Prostate gland (tissue), 2 donors: ENCODE measurements at regions not wholly inside any gene's neighbourhood (a gene's known extent, or its start where the extent isn't known, plus 50 kb on each side); places are given as distances from the start of the nearest gene placed in this dataset.

Experiments used
- DNase-seq: peaks from one replicate; pipeline ENCODE4 v3.0.0-alpha.2; 2019; ENCODE audit warnings: low spot score
- H3K27ac ChIP-seq, 2 donors: fragments of 200-600 bp; sonication (generic); 2 replicates each; pipeline ENCODE4 v1.5.1; 2017 to 2019
- H3K27me3 ChIP-seq: fragments of 200-600 bp; sonication (generic); replicated peaks from 2 replicates; pipeline ENCODE4 v1.5.1; 2019; ENCODE audit not compliant: insufficient read depth
- H3K36me3 ChIP-seq, 2 donors: fragments of 200-600 bp; sonication (generic); 1 replicate in 1 of 2; 2 replicates in 1 of 2; pipeline versions ENCODE4 v1.5.1 to v1.8.1; 2017 to 2019
- H3K4me1 ChIP-seq: fragments of 200-600 bp; sonication (generic); replicated peaks from 2 replicates; pipeline ENCODE4 v1.5.1; 2019
- H3K4me3 ChIP-seq, 2 donors: fragments of 200-600 bp; sonication (generic); 2 replicates each; pipeline ENCODE4 v1.5.1; 2017 to 2019
- H3K9me3 ChIP-seq: fragments of 200-600 bp; sonication (generic); 2 replicates; pipeline ENCODE4 v1.5.1; 2017
- POLR2A ChIP-seq: fragments of 450-650 bp; IDR thresholded peaks from one replicate; pipeline ENCODE4 v1.6.1; 2016; ENCODE audit warnings: antibody characterized with exemption, mild to moderate bottlenecking
- POLR2AphosphoS5 ChIP-seq: sonication (generic); formaldehyde crosslinking; IDR thresholded peaks from one replicate; pipeline ENCODE4 v1.6.1; 2017; ENCODE audit warnings: antibody characterized with exemption
- WGBS: methylation state at CpG from one replicate; pipeline ENCODE4 v1.1.5; 2018; 5-methylcytosine and 5-hydroxymethylcytosine counted together
- intact Hi-C: fragments of 100-400 bp; cut with DNase I; formaldehyde crosslinking; loops from one replicate; pipeline ENCODE4 v1.14.2; 2022
- TF ChIP-seq, protein P1 (sequence below), 4 experiments: fragments of 200-600 bp in 2 of 4; fragments of 450-650 bp in 2 of 4; sonication (generic) in 2 of 4; IDR thresholded peaks; 1 replicate in 3 of 4; 2 replicates in 1 of 4; pipeline ENCODE4 v1.5.1; 2016 to 2019; ENCODE audit warnings: antibody characterized with exemption in 4 of 4, mild to moderate bottlenecking in 2 of 4, moderate library complexity in 2 of 4

DNA sequence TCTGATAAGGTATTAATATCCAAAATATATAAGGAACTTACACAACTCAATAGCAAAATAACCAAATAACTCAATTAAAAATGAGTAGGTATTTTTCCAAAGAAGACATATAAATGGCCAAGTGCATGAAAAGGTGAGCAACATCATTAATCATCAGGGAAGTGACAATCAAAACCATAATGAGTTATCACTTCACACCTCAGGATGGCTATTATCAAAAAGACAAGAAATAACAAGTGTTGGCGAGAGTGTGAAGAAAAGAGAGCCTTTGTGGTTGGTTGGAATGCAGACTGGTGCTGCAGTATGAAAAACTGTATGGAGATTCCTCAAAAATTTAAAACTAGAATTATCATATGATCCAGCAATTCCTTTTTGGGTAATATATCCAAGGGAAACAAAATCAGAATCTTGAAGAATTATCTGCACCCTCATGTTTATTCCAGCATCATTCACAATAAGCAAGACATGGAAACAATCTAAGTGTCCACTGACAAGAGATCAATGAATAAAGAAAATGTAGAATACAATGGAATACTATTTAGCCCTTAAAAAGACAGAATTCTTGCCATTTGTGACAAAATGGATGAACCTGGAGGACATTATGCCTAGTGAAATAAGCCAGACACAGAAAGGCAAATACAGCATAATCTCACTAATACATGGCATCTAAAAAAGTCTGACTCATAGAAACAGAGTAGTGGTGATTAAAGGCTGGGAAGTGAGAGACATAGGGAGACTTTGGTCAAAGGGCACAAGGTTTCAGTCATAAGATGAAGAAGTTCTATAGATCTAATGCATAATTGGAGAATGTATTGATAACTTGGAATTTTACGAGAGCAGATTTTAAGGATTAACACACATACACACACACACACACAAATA lies 175.6 kb downstream of the FOXA2 start:
- no peak overlapping the region for H3K4me3 ChIP-seq
- TF ChIP-seq, protein P1, sequence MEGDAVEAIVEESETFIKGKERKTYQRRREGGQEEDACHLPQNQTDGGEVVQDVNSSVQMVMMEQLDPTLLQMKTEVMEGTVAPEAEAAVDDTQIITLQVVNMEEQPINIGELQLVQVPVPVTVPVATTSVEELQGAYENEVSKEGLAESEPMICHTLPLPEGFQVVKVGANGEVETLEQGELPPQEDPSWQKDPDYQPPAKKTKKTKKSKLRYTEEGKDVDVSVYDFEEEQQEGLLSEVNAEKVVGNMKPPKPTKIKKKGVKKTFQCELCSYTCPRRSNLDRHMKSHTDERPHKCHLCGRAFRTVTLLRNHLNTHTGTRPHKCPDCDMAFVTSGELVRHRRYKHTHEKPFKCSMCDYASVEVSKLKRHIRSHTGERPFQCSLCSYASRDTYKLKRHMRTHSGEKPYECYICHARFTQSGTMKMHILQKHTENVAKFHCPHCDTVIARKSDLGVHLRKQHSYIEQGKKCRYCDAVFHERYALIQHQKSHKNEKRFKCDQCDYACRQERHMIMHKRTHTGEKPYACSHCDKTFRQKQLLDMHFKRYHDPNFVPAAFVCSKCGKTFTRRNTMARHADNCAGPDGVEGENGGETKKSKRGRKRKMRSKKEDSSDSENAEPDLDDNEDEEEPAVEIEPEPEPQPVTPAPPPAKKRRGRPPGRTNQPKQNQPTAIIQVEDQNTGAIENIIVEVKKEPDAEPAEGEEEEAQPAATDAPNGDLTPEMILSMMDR (IDR thresholded peaks at IDR 0.05) = no peak
- TF ChIP-seq POLR2A (no peak), POLR2AphosphoS5 (no peak)
- no peak overlapping the region for H3K27ac ChIP-seq
- WGBS = 94% methylated on average over 2 of the region's 2 CpGs
- no peaks in the 10 kb centered on the region for H3K27me3 ChIP-seq
- H3K9me3 ChIP-seq = no peaks in the 10 kb centered on the region
- DNase-seq = no peak
- no peaks in the 10 kb centered on the region for H3K4me1 ChIP-seq
- H3K36me3 ChIP-seq = no peaks in the 10 kb centered on the region
- intact Hi-C loops = no loop called here

DNA sequence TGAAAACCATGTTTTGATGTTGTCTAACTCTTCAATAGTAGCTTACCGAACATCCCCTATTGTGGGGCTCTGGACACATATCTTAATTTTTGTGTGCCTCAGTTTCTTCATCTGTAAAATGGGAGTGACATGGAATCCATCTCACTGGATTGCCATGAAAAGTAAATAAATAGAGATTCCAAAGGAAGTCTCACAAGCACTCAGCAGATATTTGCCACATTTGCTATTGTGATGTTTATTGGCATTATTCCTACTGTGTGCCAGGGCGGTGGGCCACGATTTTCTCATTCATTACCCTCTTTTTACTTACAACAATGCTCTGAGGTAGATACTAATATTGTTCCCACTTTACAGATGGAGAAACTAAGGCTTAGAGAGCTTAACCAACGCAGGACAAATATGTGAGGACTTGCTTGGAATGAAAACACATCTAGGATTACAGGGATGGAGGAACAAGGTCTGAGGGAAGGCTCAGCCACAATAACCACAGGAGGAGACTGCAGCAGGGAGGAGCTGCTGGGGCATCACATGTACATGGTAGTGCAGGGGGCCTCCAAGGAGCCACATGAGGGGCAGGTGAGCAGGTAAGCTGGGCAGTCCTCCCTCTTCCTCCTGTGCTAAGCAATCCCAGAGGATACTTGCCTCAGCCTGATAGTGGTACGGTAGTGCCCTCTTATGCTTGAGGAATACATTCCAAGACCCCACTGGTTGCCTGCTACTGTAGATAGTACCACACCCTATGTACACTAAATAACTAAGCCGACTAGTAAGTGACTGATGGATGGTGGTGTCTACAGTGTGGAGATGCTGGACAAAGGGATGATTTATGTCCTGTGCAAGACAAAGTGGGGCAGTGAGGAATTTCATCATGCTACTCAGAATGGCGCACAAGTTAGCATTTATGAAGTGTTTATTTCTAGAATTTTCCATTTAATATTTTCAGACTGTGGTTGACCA lies 176.9 kb downstream of the FOXA2 start:
- Histone ChIP-seq H3K27ac (no peak overlapping the region), H3K36me3 (no peaks in the 10 kb centered on the region), H3K9me3 (no peaks in the 10 kb centered on the region), H3K4me3 (no peak overlapping the region), H3K4me1 (no peaks in the 10 kb centered on the region), H3K27me3 (no peaks in the 10 kb centered on the region)
- TF ChIP-seq, protein P1 (IDR thresholded peaks at IDR 0.05) = no peak
- no peak for TF ChIP-seq POLR2AphosphoS5
- no peak for TF ChIP-seq POLR2A
- DNase-seq = no peak
- WGBS = 85% methylated on average over 7 of the region's 7 CpGs
- intact Hi-C loops = no loop called here

DNA sequence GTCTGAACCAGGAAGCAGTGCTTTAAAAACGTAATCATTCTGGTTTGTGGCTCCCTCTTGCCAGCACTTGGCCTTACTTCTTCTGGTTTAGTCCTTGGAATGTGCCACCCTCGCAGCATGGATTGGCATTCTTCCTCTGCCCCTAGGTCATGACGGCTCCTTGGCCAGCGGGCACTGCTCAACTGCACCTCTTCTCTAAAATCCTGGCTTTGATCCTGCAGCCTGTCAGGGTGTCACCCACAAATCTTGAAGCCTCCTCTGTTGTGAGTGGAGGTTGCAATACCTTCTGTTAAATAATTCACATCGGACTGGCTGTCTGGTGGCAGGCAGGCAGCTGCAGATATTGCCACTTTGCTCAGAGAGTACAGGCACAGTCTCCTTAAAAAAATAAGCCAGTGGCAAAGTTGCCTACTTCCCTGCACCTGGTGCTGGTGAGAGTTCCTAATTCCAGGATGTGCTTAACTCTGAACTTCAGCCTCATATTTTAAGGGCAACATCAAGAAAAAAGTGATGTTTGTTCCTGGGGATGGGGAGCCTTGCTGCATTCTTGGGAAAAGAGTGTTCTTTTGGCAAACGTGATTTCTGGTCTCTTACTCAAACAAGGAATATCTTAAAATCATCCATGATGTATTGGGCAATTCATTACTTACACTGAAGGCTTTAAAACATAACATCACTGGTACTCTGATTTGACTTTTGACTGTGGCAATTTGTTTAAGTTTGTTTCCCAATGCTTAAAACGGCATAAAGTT lies 179.8 kb downstream of the FOXA2 start:
- no peak for DNase-seq
- intact Hi-C loops = no loop called here

DNA sequence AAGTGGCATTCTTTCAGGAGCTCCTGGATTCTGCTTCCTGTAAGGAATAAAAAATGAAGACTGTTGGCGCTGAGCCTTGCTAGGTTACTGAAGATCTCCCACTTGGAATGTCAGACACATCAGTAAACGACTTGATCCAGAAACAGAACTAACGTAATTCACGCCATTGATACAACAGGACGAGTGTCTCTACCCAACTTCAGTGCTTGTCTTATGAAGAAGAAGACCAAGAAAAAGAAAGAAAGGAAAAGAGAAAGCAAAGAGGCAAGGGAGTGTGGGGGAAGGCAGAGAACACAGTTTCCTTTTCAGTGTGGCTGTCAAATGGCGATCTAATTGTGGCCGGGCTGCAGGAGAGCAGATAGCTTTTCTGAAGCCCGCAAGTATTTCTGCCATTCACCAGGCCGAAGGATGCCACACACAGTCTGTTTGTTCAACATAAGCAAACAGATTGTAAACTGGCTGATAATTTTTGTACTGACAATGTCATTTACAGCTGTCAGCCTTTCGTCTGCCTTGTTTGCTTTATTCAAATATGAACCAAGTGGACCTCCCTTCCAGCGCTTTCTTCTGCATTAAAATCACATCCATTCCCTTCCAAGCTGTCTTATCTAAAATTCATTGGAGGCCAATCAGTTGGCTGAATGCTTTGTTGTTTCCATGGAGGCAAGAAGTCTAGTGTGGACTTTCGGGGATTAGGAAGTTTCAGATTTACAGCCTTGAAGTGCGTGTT lies 180.6 kb downstream of the FOXA2 start:
- whole genome bisulfite sequencing = 6% methylated on average over 13 of the region's 13 CpGs
- intact Hi-C loops = no loop called here

More for the DNA sequence above, 179.8 kb downstream of the FOXA2 start:
- H3K9me3 ChIP-seq = no peaks in the 10 kb centered on the region
- H3K36me3 ChIP-seq = no peaks in the 10 kb centered on the region
- TF ChIP-seq, protein P1 (IDR thresholded peaks at IDR 0.05) = no peak
- TF ChIP-seq POLR2AphosphoS5 (no peak), POLR2A (no peak)
- no peak overlapping the region for H3K4me3 ChIP-seq
- no peak overlapping the region for H3K27ac ChIP-seq
- no peaks in the 10 kb centered on the region for H3K27me3 ChIP-seq
- no peaks in the 10 kb centered on the region for H3K4me1 ChIP-seq
- 21% methylated on average over 7 of the region's 7 CpGs for WGBS

More for the DNA sequence above, 180.6 kb downstream of the FOXA2 start:
- no peaks in the 10 kb centered on the region for H3K27me3 ChIP-seq
- H3K4me3 ChIP-seq = peak overlapping the region in 1 of 2 donors; percentile 12
- peak overlapping the region in 1 of 2 donors; percentile 18 for H3K27ac ChIP-seq
- no peaks in the 10 kb centered on the region for H3K9me3 ChIP-seq
- H3K4me1 ChIP-seq = no peaks in the 10 kb centered on the region
- no peak for DNase-seq
- no peaks in the 10 kb centered on the region for H3K36me3 ChIP-seq
- TF ChIP-seq POLR2AphosphoS5 (no peak), POLR2A (no peak)
- TF ChIP-seq, protein P1 (IDR thresholded peaks at IDR 0.05) = no peak
